SU-DHL-6 (cell line): ENCODE measurements at regions not wholly inside any gene's neighbourhood (a gene's known extent, or its start where the extent isn't known, plus 50 kb on each side); places are given as distances from the start of the nearest gene placed in this dataset.

Source experiments
- CTCF ChIP-seq: fragments of 200-600 bp; sonication (generic); IDR thresholded peaks from one replicate; pipeline ENCODE4 v1.5.1; 2017; ENCODE audit warnings: antibody characterized with exemption, mild to moderate bottlenecking, low read length, moderate library complexity; ENCODE audit not compliant: insufficient read depth, poor library complexity, severe bottlenecking
- EZH2phosphoT487 ChIP-seq: fragments of 200-600 bp; sonication (generic), shearing (Covaris generic); conservative IDR thresholded peaks from 2 replicates; pipeline ENCODE4 v1.6.1; 2018; ENCODE audit warnings: mild to moderate bottlenecking, antibody characterized with exemption, low read length, moderate library complexity, mixed read lengths

DNA sequence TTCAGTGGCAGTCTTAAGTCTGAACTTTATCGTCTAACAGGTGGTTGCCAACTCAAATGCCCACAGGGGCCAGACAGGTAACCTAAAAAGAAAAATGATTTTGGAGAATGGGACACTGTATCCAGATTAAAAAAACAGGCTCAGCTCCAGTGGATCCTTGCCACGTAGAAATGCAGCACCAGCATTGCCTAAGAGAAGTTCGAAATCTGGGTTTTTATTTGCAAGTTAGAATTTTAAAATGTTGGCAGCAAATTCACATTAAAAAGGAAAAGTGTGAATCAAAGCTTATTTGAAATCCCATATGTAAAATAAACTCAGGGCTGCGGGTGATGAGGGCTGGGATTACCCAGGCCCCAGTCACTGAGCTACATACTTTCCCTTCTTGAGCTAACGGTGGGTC, 408.5 kb upstream of the SUCLG2 start:
- TF ChIP-seq CTCF (no peak), EZH2phosphoT487 (no peak)
